ENCODE measurements at regions not wholly inside any gene's neighbourhood (a gene's known extent, or its start where the extent isn't known, plus 50 kb on each side); places are given as distances from the start of the nearest gene placed in this dataset.
A peak's percentile ranks its signal among the peaks of the same experiment; 100 is the strongest.
"Not testable (repeated sequence)": the region's sequence is repeated elsewhere in the genome, so short reads cannot be mapped to it uniquely, and the experiment has no call there.

- H3K9me3 ChIP-seq: no peaks in the 10 kb centered on the region
- H3K4me3 ChIP-seq: no peak overlapping the region
- no peaks in the 10 kb centered on the region for H3K36me3 ChIP-seq
- H3K27me3 ChIP-seq: no peaks in the 10 kb centered on the region
- DNase-seq: no peak
These were observed 95.3 kb upstream of the VLDLR start for GRCh38 chr9:2526071-2526828.

- Histone ChIP-seq H3K9me3 (no peaks in the 10 kb centered on the region), H3K27me3 (no peaks in the 10 kb centered on the region), H3K4me3 (no peak overlapping the region), H3K36me3 (no peaks in the 10 kb centered on the region)
- DNase-seq: no peak
These were observed 90.1 kb upstream of the VLDLR start for GRCh38 chr9:2531481-2531880.

DNA sequence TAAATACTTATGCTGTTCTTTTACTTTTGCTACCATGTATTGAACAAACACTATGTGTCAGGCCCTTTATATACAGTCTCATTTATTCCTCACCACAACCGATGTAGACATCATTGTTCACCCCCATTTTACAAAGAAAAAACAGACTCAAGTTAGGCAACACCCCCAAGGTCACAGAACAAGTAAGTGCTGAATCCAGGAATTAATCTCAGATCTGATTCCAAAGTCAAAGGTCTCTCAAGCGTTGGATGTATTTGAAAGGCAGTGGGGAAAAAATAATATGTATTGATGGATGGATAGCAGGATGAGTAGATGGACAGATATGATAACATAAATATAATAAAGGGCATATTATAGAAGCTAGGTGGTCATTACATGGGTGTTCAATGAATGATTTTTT, 85.1 kb upstream of the VLDLR start:
- H3K36me3 ChIP-seq: no peaks in the 10 kb centered on the region
- no peaks in the 10 kb centered on the region for H3K9me3 ChIP-seq
- H3K4me3 ChIP-seq: no peak overlapping the region
- H3K27me3 ChIP-seq: no peaks in the 10 kb centered on the region
- no peak for DNase-seq

GRCh38 chr9:2545881-2546490, 75.6 kb upstream of the VLDLR start:
- Histone ChIP-seq H3K27me3 (no peaks in the 10 kb centered on the region), H3K4me3 (no peak overlapping the region)
- no peak for DNase-seq

GRCh38 chr9:2555899-2556600, 65.5 kb upstream of the VLDLR start:
- H3K9me3 ChIP-seq, H3K36me3 ChIP-seq, H3K27me3 ChIP-seq, H3K4me3 ChIP-seq, DNase-seq: not testable (repeated sequence)

More at GRCh38 chr9:2545881-2546490, 75.6 kb upstream of the VLDLR start:
- no peaks in the 10 kb centered on the region for H3K9me3 ChIP-seq
- H3K36me3 ChIP-seq: no peaks in the 10 kb centered on the region

DNA sequence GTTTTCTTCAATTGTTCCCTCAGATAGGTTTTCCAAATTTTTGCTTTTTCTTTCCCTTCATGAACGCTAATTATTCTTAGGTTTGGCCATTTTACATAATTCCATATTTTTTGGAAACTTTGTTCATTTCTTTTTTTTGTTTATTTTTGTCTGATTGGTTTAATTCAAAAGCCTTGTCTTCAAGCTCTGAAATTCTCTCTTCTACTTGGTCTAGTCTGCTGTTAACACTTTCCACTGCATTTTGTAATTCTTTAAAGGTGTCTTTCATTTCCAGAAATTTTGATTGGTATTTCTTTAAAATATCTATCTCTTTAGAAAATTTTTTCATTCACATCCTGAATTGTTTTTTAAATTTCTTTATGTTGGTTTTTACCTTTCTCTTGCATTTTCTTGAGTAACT, 63.9 kb upstream of the VLDLR start:
- no peak for DNase-seq
- no peaks in the 10 kb centered on the region for H3K36me3 ChIP-seq
- H3K9me3 ChIP-seq: no peaks in the 10 kb centered on the region
- H3K4me3 ChIP-seq: no peak overlapping the region
- no peaks in the 10 kb centered on the region for H3K27me3 ChIP-seq

DNA sequence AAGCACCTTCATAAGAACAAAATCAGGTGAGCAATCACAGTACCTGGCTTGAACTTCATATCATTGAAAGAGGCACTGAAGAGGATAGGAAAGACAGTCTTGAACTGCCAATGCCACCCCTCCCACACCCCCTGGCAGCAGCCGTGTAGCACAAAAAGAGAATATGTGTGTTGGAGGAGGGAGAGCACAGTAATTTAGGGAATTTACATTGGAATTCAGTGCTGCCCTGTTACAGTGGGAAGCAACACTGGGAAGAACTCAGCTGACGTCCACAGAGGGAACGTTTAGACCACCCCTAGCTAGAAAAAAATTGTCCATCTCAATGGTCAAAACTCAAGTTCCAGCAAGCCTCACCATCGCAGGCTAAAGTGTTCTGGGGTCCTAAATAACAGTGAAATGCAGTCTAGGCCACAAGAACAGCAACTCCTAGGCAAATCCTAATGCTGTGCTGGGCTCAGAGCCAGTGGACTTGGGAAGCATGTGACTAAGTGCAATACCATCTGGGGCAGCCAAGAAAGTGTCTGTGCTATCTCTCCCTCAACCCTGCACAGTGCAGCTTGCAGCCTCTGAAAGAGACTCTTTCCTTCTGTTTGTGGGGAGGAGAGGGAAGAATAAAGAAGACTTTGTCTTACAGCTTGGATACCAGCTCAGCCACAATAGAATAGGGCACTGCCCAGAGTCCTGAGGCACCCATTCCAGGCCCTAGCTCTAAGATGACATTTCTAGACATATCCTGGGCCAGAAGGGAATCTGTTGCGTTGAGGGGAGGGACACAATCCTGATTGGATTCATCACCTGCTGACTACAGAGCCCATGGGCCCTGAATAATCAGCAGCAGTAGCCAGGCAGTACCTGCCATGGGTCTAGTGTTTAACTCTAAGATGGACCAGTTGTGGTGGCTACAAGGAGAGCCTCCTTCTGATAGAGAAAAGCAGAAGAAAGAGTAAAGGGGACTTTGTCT, 62.1 kb upstream of the VLDLR start:
- Histone ChIP-seq H3K36me3 (no peaks in the 10 kb centered on the region), H3K4me3 (no peak overlapping the region), H3K27me3 (no peaks in the 10 kb centered on the region), H3K9me3 (no peaks in the 10 kb centered on the region)
- DNase-seq: peak; percentile 81

DNA sequence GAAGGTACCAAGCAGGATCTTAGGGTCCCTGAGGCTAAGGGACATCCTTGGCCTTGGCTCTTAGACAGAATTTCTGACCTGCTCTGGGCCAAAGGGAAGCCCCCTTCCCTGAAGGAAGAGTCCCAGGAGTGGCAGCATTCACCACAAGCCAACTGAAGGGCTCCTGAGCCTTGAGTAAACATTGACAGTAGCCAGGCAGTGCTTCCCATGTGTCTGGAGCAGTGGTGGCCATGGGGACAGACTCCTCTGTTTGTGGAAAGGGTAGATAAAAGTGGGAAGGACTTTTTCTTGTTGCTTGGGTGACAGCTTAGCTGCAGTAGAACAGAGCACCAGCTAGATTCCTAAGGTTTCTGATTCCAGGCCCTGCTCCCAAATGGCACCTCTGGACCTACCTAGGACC, 61.4 kb upstream of the VLDLR start:
- Histone ChIP-seq H3K36me3 (no peaks in the 10 kb centered on the region), H3K27me3 (no peaks in the 10 kb centered on the region), H3K9me3 (no peaks in the 10 kb centered on the region), H3K4me3 (no peak overlapping the region)
- no peak for DNase-seq

GRCh38 chr9:2565676-2566340, 55.8 kb upstream of the VLDLR start:
- Histone ChIP-seq H3K9me3 (no peaks in the 10 kb centered on the region), H3K27me3 (no peaks in the 10 kb centered on the region), H3K4me3 (no peak overlapping the region), H3K36me3 (no peaks in the 10 kb centered on the region)
- DNase-seq: no peak

- Histone ChIP-seq H3K4me3 (no peak overlapping the region), H3K9me3 (no peaks in the 10 kb centered on the region), H3K36me3 (no peaks in the 10 kb centered on the region), H3K27me3 (no peaks in the 10 kb centered on the region)
- no peak for DNase-seq
These were observed 53.7 kb upstream of the VLDLR start for GRCh38 chr9:2567922-2568321.

GRCh38 chr9:2568689-2569088, 52.9 kb upstream of the VLDLR start:
- H3K36me3 ChIP-seq: no peaks in the 10 kb centered on the region
- H3K4me3 ChIP-seq: no peak overlapping the region
- no peaks in the 10 kb centered on the region for H3K9me3 ChIP-seq
- no peak for DNase-seq
- H3K27me3 ChIP-seq: no peaks in the 10 kb centered on the region

DNA sequence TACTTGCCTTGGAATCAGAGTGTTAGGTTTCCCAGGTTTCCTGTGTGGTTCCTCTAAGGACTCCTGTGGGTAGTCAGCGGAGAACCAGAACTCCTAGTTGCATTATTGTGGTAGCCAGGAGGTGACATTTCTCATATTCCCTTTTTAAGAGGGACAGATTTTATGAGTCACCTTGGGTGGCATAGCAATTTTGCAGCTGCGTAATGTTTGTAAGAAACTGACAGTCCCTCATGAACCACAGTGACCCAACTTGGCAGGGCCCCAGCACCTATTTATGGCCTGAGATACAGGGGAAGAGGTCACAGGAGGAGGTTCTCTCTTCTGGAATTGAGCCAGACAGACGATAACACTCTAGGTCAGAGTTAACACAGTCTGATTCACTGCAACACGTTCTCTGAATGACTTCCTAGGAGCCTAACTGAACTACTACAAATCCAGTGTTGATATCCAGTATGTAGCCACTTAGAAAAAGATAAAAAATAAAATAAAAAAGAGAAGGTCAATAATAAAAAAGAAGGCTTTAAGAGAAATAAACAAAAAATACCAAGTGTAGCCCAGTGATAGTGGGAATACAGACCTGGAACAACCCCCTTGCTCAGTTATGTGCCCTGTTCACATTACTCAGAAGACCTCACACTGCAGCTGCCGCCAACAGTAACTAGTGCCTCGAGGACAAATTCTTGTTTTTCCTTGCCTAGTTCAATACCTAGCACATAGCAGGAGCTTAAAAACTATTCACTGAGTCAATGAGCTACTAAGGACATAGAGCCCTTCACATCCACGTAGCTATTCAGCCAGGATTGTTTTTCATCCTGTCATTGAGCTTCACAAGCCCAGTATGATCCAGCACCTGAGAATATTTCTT, 50.7 kb upstream of the VLDLR start:
- H3K9me3 ChIP-seq: no peaks in the 10 kb centered on the region
- no peaks in the 10 kb centered on the region for H3K36me3 ChIP-seq
- H3K4me3 ChIP-seq: no peak overlapping the region
- no peak for DNase-seq
- H3K27me3 ChIP-seq: no peaks in the 10 kb centered on the region
